Mesodermal cell (in vitro differentiated cells): ENCODE measurements at regions not wholly inside any gene's neighbourhood (a gene's known extent, or its start where the extent isn't known, plus 50 kb on each side); places are given as distances from the start of the nearest gene placed in this dataset.

Experiments
- H3K27ac ChIP-seq: 2 replicates; pipeline ENCODE4 v1.7.0; 2013; ENCODE audit warnings: mild to moderate bottlenecking, low read depth, low read length, moderate library complexity; ENCODE audit not compliant: severe bottlenecking
- H3K36me3 ChIP-seq: 2 replicates; pipeline ENCODE4 v1.7.1; 2013; ENCODE audit warnings: mild to moderate bottlenecking, low read length, moderate library complexity; ENCODE audit not compliant: control insufficient read depth, insufficient read depth
- H3K4me1 ChIP-seq: one replicate; pipeline ENCODE4 v1.7.1; 2013; ENCODE audit warnings: mild to moderate bottlenecking, low read length; ENCODE audit not compliant: insufficient read depth, control insufficient read depth, poor library complexity, severe bottlenecking
- H3K4me3 ChIP-seq: 2 replicates; pipeline ENCODE4 v1.7.0; 2013; ENCODE audit warnings: low read length, control low read depth, mild to moderate bottlenecking; ENCODE audit not compliant: insufficient read depth, poor library complexity, severe bottlenecking; ENCODE audit errors: extremely low read depth
- H3K9me3 ChIP-seq: 2 replicates; pipeline ENCODE4 v1.7.1; 2013; ENCODE audit warnings: mild to moderate bottlenecking, low read length, moderate library complexity; ENCODE audit not compliant: control insufficient read depth
- WGBS, 2 experiments: methylation state at CpG; one replicate each; pipeline ENCODE4 v1.1.5; 2013; ENCODE audit warnings: missing lambda C conversion rate in 2 of 2; ENCODE audit not compliant: insufficient coverage in 2 of 2; 5-methylcytosine and 5-hydroxymethylcytosine counted together

DNA sequence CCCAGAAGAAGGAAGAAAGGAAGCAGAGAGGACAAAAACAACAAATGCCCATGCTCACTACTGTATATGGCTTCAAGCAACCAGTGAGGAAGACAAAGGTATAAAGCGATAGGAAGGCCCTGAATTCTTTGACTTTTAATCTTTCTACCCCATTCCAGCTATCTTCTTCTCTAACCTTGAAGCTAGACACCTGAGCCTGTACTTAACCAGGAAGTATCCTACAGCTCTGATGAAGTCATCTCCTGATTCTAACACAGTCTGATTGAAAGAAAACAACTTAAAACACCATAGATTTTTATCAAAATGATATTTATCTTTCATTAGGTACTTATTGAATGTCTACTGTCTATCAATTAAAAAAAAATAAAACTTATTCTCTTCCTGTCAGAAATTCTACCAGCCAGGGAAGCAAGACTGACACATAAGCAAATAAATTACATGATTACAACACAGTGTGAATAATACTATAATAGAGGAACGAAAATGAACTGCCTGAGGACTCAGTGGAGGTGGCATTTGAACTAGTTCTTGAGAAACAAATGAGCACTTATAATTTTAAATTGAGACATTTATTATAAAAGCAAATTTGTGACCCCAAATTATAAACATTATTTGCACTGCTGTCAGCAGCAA is 123.3 kb upstream of the ELL2 start:
- Histone ChIP-seq H3K36me3 (no peaks in the 10 kb centered on the region), H3K9me3 (no peaks in the 10 kb centered on the region), H3K4me3 (no peak overlapping the region), H3K4me1 (no peaks in the 10 kb centered on the region), H3K27ac (no peak overlapping the region)
- WGBS, 2 experiments = 100% methylated on average over 1 of the region's 2 CpGs

DNA sequence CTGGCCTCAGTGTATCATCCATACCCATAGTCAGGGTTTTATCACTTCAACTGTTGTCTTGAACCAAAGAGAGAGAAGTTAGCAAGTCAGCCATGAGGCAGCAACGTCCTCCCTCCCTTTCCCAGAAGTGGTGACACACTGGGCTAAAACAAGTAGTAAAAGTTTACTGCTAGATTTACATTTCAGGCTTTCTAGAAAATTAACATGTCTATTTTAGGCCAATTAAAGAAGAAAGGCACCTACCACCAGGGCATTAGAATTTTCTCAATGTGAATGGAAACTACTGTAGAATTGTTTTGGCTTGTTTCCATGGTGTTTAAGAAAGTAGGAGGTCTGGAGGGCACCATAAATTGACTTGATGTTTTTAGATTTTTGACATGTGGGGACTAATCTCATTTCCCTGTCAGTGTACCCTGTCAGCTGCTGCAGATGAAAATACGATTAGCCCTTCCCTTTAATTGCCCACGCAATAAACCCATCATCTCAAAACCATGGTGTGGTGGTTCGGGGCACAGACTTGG is 121.8 kb upstream of the ELL2 start:
- Histone ChIP-seq H3K9me3 (no peaks in the 10 kb centered on the region), H3K36me3 (no peaks in the 10 kb centered on the region), H3K27ac (no peak overlapping the region), H3K4me1 (no peaks in the 10 kb centered on the region), H3K4me3 (no peak overlapping the region)
- 40 to 70% methylated on average over 3 to 4 of the region's 4 CpGs for WGBS, 2 experiments

DNA sequence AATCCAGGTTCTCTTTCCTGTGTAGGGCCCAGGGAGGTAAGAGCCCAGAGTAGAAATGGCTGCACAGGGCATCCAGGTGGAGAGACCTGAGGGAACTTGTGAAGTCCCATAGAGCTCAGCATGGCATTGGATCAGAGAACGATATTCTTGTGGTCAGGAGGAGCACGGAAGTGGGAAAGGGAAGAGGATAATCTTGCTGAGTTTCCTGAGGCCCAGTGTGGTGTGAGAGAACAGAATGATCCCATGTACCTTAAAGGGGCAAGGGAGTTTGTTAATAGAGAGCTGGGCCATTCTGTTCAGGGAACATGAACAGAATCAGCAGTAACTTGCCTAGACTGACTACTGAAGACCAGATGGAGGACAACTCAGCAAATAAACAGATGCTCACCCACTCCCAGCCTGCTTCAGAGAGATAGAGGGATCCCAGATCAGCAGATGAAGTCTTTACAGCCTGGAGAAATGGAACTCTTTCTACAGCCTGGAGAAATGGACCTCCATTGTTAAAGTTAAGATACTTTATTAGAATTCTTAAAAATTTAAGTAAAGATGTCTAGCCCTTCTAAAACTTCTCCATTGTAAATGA is 119.7 kb upstream of the ELL2 start:
- H3K27ac ChIP-seq = no peak overlapping the region
- H3K4me3 ChIP-seq = no peak overlapping the region
- H3K4me1 ChIP-seq = no peaks in the 10 kb centered on the region
- H3K36me3 ChIP-seq = no peaks in the 10 kb centered on the region
- H3K9me3 ChIP-seq = no peaks in the 10 kb centered on the region
- WGBS, 2 experiments = 82 to 90% methylated on average over 2 of the region's 2 CpGs

DNA sequence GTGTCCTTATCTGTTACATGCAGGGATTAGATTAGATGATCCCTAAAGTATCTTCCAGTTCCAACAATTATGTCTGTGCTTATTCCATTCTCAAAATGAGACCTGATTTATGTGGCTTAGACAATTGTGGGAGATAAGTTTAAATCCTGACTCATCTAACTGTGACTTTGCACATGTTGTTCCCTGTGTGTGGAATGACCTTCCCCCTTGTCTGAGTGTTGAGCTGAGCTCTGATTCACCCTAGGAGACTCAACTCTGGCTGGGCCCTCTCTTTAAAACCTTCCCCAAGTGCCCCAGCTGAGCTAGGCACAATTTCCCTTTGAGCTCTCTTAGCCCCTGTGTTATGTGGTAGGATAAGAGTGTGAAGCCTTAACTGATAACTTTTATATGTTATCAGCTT is 118.9 kb upstream of the ELL2 start:
- Histone ChIP-seq H3K4me1 (no peaks in the 10 kb centered on the region), H3K4me3 (no peak overlapping the region), H3K27ac (no peak overlapping the region), H3K9me3 (no peaks in the 10 kb centered on the region), H3K36me3 (no peaks in the 10 kb centered on the region)

DNA sequence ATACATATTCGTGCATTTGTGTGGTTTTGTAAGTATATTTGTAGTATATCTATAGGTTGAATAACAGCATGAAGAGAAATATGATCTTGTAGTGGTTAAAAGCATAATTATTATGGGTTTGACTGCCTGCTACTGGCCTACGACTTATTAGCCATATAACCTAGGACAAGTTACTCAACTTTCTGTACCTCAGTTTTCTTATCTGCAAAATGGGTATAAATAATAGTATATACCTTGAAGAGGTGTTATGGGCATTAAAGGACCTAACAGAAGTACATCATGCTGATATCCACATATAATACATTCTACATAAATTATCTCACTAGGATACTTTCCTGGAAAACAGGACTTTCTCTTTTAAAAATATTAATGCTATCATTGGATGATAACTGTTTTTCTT is 118.3 kb upstream of the ELL2 start:
- no peak overlapping the region for H3K4me3 ChIP-seq
- H3K9me3 ChIP-seq = no peaks in the 10 kb centered on the region
- H3K36me3 ChIP-seq = no peaks in the 10 kb centered on the region
- no peak overlapping the region for H3K27ac ChIP-seq
- H3K4me1 ChIP-seq = no peaks in the 10 kb centered on the region
- no CpG with 5 or more reads among the region's 2 CpGs for WGBS, 2 experiments

DNA sequence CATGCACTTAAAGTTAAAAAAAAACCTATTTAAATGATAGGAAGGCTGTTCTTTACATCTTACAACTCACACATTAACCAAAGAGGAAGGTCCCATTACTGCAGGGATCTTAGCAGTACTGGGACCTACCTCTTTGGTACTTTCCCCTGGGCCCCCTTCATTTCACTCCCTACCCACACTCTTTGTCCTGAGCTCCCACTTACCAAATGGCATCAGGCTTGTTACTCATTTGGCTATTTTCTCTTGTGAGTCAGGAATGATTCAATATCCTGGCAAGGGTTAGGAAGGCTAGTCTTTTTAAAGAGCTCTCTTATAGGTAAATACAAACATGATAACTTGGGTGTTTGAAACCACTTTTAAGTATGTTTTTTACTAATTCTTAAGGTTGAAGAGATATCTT is 117.4 kb upstream of the ELL2 start:
- Histone ChIP-seq H3K27ac (no peak overlapping the region), H3K9me3 (no peaks in the 10 kb centered on the region), H3K4me3 (no peak overlapping the region), H3K36me3 (no peaks in the 10 kb centered on the region), H3K4me1 (no peaks in the 10 kb centered on the region)

DNA sequence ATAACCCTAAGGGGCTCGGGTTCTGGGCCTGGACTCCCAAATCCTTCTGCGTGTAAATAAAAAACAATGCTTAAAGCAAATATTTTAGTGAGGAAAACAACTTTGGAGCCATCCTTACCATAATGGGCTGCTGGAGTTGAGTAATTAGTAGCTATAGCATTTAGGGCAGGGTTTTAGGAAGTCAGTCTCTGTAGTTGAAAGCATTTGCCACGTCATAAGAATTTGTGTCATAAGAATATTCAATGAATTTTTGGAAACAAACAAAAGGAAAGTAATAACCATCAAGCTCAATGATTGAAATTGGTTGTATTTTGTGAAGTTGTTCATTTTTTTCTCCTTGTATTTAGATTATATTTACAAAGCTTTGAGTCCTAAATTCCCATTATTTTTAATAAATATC is 114.8 kb upstream of the ELL2 start:
- no peaks in the 10 kb centered on the region for H3K9me3 ChIP-seq
- no CpG with 5 or more reads among the region's 3 CpGs for WGBS, 2 experiments

DNA sequence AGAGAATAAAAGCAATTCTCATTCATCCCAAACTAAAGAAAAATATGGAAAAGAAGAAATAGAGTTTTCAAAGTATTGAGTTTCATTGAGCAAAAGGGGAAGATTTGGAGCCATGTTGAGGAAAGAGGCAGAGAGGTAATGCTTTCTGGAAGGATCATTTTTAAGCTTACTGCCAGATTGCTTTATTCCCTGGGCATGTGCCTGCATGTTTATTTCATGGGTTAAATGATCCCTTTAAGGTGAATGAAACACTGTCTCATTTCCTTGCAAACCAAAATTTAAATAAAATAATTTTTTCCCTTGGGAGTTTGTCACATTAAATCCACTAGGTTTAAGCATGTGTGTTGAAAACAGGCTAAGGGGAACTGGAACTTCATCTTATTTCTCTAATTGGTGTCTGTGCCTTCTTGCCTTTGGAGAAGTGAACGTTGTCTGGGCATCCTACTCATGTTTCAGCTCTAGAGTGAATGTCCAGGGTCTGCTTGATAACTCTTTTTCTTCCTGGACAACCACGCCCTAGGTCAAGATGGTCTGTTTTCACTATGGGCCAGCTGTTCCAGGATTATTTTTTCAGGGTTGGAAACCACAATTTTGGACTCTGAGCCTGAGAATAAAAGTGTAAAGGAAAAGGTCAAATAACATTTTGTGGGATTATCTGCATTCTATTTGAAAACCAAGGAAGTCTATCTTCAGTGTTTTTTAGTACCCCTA is 114.1 kb upstream of the ELL2 start:
- H3K4me3 ChIP-seq = no peak overlapping the region
- no peaks in the 10 kb centered on the region for H3K36me3 ChIP-seq
- H3K4me1 ChIP-seq = no peaks in the 10 kb centered on the region
- WGBS, 2 experiments = 87% methylated on average over 2 of the region's 2 CpGs; no CpG with 5 or more reads in 1 of the 2 experiments
- no peak overlapping the region for H3K27ac ChIP-seq
- no peaks in the 10 kb centered on the region for H3K9me3 ChIP-seq

More for the DNA sequence above, 114.8 kb upstream of the ELL2 start:
- Histone ChIP-seq H3K4me3 (no peak overlapping the region), H3K4me1 (no peaks in the 10 kb centered on the region), H3K36me3 (no peaks in the 10 kb centered on the region), H3K27ac (no peak overlapping the region)

DNA sequence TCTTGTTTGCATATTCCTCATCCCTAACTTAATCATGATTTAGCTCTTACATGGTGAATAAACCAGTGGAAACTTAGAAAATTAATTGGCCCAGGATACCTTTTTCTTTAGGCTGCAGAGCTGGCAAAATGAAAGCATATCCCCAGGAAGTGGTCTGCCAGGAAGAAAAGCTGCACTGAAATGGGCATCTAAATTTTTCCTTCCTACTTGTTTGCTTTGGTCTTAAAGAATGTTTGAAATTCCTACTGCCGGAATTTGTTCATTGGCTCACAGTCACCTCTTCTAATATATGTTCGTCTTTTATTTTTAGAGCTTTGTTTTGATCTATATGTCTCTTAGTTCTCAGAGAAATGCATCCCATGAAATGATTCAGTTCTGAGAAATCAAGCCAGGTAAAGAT is 113.2 kb upstream of the ELL2 start:
- no CpG with 5 or more reads among the region's 2 CpGs for WGBS, 2 experiments
- no peak overlapping the region for H3K27ac ChIP-seq
- no peaks in the 10 kb centered on the region for H3K9me3 ChIP-seq
- no peak overlapping the region for H3K4me3 ChIP-seq
- H3K4me1 ChIP-seq = no peaks in the 10 kb centered on the region
- H3K36me3 ChIP-seq = no peaks in the 10 kb centered on the region

DNA sequence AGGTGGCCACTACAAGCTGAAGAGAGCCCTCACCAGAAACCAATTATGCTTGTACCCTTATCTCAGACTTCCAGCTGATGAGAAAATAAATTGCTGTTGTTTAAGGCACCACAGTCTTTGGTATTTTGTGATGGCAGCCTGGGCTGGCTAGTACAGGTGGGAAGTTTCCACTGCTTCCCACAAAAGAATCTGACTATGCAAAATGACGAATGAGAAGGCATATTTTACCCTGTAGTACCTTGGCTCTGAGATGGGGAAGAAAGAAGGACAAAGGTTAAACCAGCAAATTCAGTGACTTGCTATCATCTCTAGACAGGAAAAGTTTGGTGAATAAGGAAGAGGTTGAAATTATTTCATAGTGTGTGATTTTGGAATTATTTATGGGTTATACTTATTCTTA is 112.8 kb upstream of the ELL2 start:
- no peaks in the 10 kb centered on the region for H3K36me3 ChIP-seq
- H3K4me3 ChIP-seq = no peak overlapping the region
- no peak overlapping the region for H3K27ac ChIP-seq
- H3K4me1 ChIP-seq = no peaks in the 10 kb centered on the region
- no peaks in the 10 kb centered on the region for H3K9me3 ChIP-seq
- WGBS, 2 experiments = 83 to 100% methylated on average over 1 of the region's 1 CpG

DNA sequence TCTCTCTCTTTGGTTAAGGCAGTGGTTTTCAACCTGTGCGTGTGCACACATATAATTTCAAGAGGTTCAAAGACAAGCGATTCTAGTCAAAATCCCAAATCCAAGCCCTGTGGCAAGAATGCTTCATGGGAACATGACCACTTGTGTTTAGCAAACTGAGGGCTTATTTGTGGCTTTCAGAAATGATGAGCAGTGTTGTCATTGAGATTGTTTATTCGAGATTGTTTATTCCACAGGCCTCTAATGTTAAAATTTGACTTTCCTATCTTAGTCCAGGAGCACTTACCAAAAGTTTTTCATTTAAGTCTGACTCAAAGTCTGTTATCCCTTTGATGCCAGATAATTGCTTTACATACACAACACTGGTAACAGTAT is 111.1 kb upstream of the ELL2 start:
- Histone ChIP-seq H3K36me3 (no peaks in the 10 kb centered on the region), H3K4me1 (peaks cover 5% of the 10 kb centered on the region), H3K27ac (no peak overlapping the region), H3K9me3 (no peaks in the 10 kb centered on the region), H3K4me3 (no peak overlapping the region)
- WGBS, 2 experiments = 89 to 100% methylated on average over 2 of the region's 3 CpGs
